ENCODE measurements at regions not wholly inside any gene's neighbourhood (a gene's known extent, or its start where the extent isn't known, plus 50 kb on each side); places are given as distances from the start of the nearest gene placed in this dataset.
"Not testable (repeated sequence)": the region's sequence is repeated elsewhere in the genome, so short reads cannot be mapped to it uniquely, and the experiment has no call there.

DNA sequence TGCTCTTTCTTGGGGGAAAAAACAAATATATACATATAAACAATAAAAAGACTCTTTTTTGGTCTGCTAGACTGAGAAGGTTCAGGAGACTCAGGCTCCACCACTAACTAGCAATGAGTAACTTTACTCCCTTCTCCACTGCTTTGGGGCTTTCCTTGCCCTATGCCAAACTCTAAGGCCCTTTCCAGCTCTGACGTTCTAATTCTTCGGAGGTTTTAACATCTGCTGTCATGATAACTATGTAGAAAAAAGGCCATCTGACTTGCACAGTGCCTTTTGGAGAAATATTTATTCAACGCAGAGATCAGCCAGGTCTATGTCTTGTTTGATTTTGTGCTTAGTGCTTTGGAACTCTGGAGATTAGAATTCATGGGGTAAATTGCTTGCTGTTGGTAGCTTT is 156.2 kb downstream of the TMCO5A start:
- Histone ChIP-seq H3K9ac (ENCODE audit: low read length) (no peak overlapping the region), H3K36me3 (ENCODE audit: control insufficient read depth, insufficient read depth, low read length) (no peaks in the 10 kb centered on the region), H3K4me1 (ENCODE audit: control insufficient read depth, insufficient read depth, low read length) (no peaks in the 10 kb centered on the region), H3K4me3 (ENCODE audit: low read depth, low read length) (no peak overlapping the region), H3K9me3 (ENCODE audit: control insufficient read depth, insufficient read depth, low read depth, low read length) (no peaks in the 10 kb centered on the region), H3K27me3 (ENCODE audit: control insufficient read depth, insufficient read depth, low read length) (no peaks in the 10 kb centered on the region), H3K27ac (ENCODE audit: low read depth, low read length) (no peak overlapping the region)

GRCh38 chr15:38091078-38091645 is 156.7 kb downstream of the TMCO5A start:
- Histone ChIP-seq H3K27ac (ENCODE audit: low read depth, low read length) (no peak overlapping the region), H3K4me1 (ENCODE audit: control insufficient read depth, insufficient read depth, low read length) (no peaks in the 10 kb centered on the region), H3K36me3 (ENCODE audit: control insufficient read depth, insufficient read depth, low read length) (no peaks in the 10 kb centered on the region), H3K4me3 (ENCODE audit: low read depth, low read length) (no peak overlapping the region), H3K27me3 (ENCODE audit: control insufficient read depth, insufficient read depth, low read length) (no peaks in the 10 kb centered on the region), H3K9me3 (ENCODE audit: control insufficient read depth, insufficient read depth, low read depth, low read length) (no peaks in the 10 kb centered on the region), H3K9ac (ENCODE audit: low read length) (no peak overlapping the region)

DNA sequence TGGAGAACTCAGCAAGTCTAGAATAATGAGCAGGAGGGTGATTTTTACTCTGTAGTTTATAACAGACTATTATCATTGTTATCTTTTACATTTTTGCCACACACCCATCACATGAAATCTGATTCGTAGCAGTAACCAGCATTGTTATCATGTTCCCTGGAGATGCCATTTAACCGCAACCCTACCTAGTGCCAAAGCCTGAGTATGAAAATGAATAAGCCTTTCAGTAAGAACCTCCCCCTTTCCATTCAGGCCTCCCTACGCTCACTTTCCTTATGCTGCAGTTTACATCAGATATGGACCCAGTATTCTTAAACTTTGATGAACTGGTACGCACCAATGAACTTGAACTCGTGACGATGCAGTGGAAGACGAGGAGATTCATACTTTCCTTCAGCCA is 158.7 kb upstream of the SPRED1 start:
- Histone ChIP-seq H3K4me3 (ENCODE audit: low read depth, low read length) (no peak overlapping the region), H3K36me3 (ENCODE audit: control insufficient read depth, insufficient read depth, low read length) (no peaks in the 10 kb centered on the region), H3K9ac (ENCODE audit: low read length) (no peak overlapping the region), H3K27ac (ENCODE audit: low read depth, low read length) (no peak overlapping the region), H3K27me3 (ENCODE audit: control insufficient read depth, insufficient read depth, low read length) (no peaks in the 10 kb centered on the region), H3K4me1 (ENCODE audit: control insufficient read depth, insufficient read depth, low read length) (no peaks in the 10 kb centered on the region), H3K9me3 (ENCODE audit: control insufficient read depth, insufficient read depth, low read depth, low read length) (no peaks in the 10 kb centered on the region)

DNA sequence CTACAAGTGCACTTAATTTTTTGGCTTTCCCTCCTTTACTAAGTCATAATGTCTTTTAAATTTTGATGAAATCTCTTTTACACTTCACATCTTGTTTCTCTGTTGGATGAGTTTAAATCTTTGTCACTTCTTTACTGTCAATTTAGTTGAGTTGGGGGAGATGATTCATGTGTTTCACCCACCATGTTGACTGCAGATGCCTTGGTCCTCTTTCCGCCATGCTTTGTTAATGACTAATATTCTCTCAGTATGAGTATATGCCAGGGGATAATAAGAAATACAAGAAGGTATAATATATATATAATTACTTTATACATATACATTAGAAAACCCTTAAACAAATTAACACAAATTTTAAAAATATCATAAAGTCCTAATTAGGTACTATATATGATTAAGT is 149.7 kb upstream of the SPRED1 start:
- H3K36me3 ChIP-seq (ENCODE audit: control insufficient read depth, insufficient read depth, low read length): no peaks in the 10 kb centered on the region
- no peaks in the 10 kb centered on the region for H3K9me3 ChIP-seq (ENCODE audit: control insufficient read depth, insufficient read depth, low read depth, low read length)
- H3K4me3 ChIP-seq (ENCODE audit: low read depth, low read length): no peak overlapping the region
- no peaks in the 10 kb centered on the region for H3K27me3 ChIP-seq (ENCODE audit: control insufficient read depth, insufficient read depth, low read length)
- no peak overlapping the region for H3K9ac ChIP-seq (ENCODE audit: low read length)
- H3K27ac ChIP-seq (ENCODE audit: low read depth, low read length): no peak overlapping the region
- H3K4me1 ChIP-seq (ENCODE audit: control insufficient read depth, insufficient read depth, low read length): no peaks in the 10 kb centered on the region

- Histone ChIP-seq H3K9ac (ENCODE audit: low read length) (no peak overlapping the region), H3K4me3 (ENCODE audit: low read depth, low read length) (no peak overlapping the region), H3K27me3 (ENCODE audit: control insufficient read depth, insufficient read depth, low read length) (no peaks in the 10 kb centered on the region), H3K27ac (ENCODE audit: low read depth, low read length) (no peak overlapping the region), H3K36me3 (ENCODE audit: control insufficient read depth, insufficient read depth, low read length) (no peaks in the 10 kb centered on the region), H3K9me3 (ENCODE audit: control insufficient read depth, insufficient read depth, low read depth, low read length) (no peaks in the 10 kb centered on the region), H3K4me1 (ENCODE audit: control insufficient read depth, insufficient read depth, low read length) (no peaks in the 10 kb centered on the region)
Observed at GRCh38 chr15:38103564-38103963, 149.1 kb upstream of the SPRED1 start.

DNA sequence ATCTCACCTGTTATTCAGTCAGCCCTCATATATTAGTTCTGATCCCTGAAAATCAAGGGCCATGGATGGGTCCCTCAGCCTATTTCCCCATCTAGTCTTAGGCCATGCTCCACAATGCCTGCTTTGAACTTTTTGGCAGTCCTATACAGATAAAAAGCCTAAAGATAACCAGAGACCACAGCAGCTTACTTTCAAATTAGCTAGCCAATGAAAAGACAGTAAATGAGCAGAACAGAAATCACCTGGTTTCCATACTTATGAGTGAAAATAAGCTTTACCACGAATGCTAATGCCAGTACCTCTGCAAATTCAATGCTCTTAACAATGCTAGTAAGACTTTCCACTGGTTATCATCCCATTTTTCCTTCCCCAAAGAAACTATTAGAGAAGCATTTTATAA is 141.6 kb upstream of the SPRED1 start:
- H3K9me3 ChIP-seq (ENCODE audit: control insufficient read depth, insufficient read depth, low read depth, low read length): no peaks in the 10 kb centered on the region

DNA sequence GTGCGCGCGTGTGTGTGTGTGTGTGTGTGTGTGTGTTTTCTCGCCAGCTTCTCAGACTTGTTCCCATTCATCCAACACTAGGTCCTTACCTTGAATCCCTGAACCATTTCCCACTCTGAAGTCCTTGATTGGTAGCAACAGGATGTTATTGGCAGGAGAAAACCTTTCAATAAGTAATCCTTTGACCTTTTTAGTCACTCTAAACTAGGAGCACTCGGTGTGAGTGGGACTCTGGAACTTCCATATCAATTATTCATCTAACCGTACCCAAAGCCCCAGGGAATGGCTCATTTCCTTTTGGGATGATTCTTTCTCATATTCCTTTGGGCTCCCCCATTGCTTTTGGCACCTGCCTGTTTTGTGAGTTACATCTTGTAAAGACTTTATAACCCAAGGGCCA is 140.2 kb upstream of the SPRED1 start:
- Histone ChIP-seq H3K4me3 (ENCODE audit: low read depth, low read length) (no peak overlapping the region), H3K36me3 (ENCODE audit: control insufficient read depth, insufficient read depth, low read length) (no peaks in the 10 kb centered on the region), H3K9me3 (ENCODE audit: control insufficient read depth, insufficient read depth, low read depth, low read length) (no peaks in the 10 kb centered on the region), H3K4me1 (ENCODE audit: control insufficient read depth, insufficient read depth, low read length) (peaks cover 3% of the 10 kb centered on the region; the same call in 1 of the 2 replicates), H3K27me3 (ENCODE audit: control insufficient read depth, insufficient read depth, low read length) (no peaks in the 10 kb centered on the region), H3K27ac (ENCODE audit: low read depth, low read length) (no peak overlapping the region), H3K9ac (ENCODE audit: low read length) (no peak overlapping the region)

More for the DNA sequence above, 141.6 kb upstream of the SPRED1 start:
- Histone ChIP-seq H3K27me3 (ENCODE audit: control insufficient read depth, insufficient read depth, low read length) (no peaks in the 10 kb centered on the region), H3K36me3 (ENCODE audit: control insufficient read depth, insufficient read depth, low read length) (no peaks in the 10 kb centered on the region), H3K9ac (ENCODE audit: low read length) (no peak overlapping the region), H3K4me3 (ENCODE audit: low read depth, low read length) (no peak overlapping the region), H3K27ac (ENCODE audit: low read depth, low read length) (no peak overlapping the region), H3K4me1 (ENCODE audit: control insufficient read depth, insufficient read depth, low read length) (peaks cover 3% of the 10 kb centered on the region; the same call in 1 of the 2 replicates)

- Histone ChIP-seq H3K4me3 (ENCODE audit: low read depth, low read length) (no peak overlapping the region), H3K36me3 (ENCODE audit: control insufficient read depth, insufficient read depth, low read length) (no peaks in the 10 kb centered on the region), H3K27me3 (ENCODE audit: control insufficient read depth, insufficient read depth, low read length) (no peaks in the 10 kb centered on the region), H3K27ac (ENCODE audit: low read depth, low read length) (no peak overlapping the region), H3K9ac (ENCODE audit: low read length) (no peak overlapping the region), H3K4me1 (ENCODE audit: control insufficient read depth, insufficient read depth, low read length) (peaks cover 3% of the 10 kb centered on the region; the same call in 1 of the 2 replicates), H3K9me3 (ENCODE audit: control insufficient read depth, insufficient read depth, low read depth, low read length) (no peaks in the 10 kb centered on the region)
Observed at GRCh38 chr15:38115121-38115520, 137.5 kb upstream of the SPRED1 start.

DNA sequence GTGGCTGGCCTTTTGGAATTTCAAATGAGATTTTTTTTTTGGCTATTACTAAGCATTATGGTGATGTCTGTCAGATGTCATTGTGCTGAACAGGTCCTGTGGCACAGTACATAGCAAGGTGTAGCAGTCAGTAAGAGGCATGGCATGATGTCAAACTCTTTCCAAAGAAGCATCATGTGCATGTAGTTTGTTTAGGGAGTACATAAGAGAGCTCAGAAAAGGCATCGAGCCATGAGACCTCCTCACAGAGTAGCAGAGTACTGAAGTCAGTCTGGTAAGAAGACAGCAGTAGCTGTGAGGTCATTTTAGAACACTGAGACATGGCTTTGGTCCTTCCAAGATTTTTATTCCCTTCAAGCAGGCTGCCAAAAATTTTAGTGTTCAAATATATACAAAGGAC is 134.9 kb upstream of the SPRED1 start:
- H3K4me1 ChIP-seq (ENCODE audit: control insufficient read depth, insufficient read depth, low read length): no peaks in the 10 kb centered on the region; the same call in 1 of the 2 replicates
- no peaks in the 10 kb centered on the region for H3K9me3 ChIP-seq (ENCODE audit: control insufficient read depth, insufficient read depth, low read depth, low read length)
- no peaks in the 10 kb centered on the region for H3K27me3 ChIP-seq (ENCODE audit: control insufficient read depth, insufficient read depth, low read length)
- H3K27ac ChIP-seq (ENCODE audit: low read depth, low read length): no peak overlapping the region
- H3K4me3 ChIP-seq (ENCODE audit: low read depth, low read length): no peak overlapping the region
- H3K9ac ChIP-seq (ENCODE audit: low read length): no peak overlapping the region
- no peaks in the 10 kb centered on the region for H3K36me3 ChIP-seq (ENCODE audit: control insufficient read depth, insufficient read depth, low read length)

DNA sequence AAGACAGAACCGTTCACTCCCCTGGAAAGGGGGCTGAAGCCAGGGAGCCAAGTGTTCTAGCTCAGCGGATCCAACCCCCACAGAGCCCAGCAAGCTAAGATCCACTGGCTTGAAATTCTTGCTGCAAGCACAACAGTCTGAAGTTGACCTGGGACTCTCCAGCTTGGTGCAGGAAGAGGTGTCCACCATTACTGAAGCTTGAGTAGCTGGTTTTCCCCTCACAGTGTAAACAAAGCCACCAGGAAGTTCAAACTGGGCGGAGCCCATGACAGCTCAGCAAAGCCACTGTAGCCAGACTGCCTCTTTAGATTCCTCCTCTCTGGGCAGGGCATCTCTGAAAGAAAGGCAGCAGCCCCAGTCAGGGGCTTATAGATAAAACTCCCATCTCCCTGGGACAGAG is 132.8 kb upstream of the SPRED1 start:
- H3K4me3 ChIP-seq (ENCODE audit: low read depth, low read length); H3K27ac ChIP-seq (ENCODE audit: low read depth, low read length); H3K27me3 ChIP-seq (ENCODE audit: control insufficient read depth, insufficient read depth, low read length); H3K9ac ChIP-seq (ENCODE audit: low read length); H3K36me3 ChIP-seq (ENCODE audit: control insufficient read depth, insufficient read depth, low read length); H3K9me3 ChIP-seq (ENCODE audit: control insufficient read depth, insufficient read depth, low read depth, low read length); H3K4me1 ChIP-seq (ENCODE audit: control insufficient read depth, insufficient read depth, low read length): not testable (repeated sequence)

DNA sequence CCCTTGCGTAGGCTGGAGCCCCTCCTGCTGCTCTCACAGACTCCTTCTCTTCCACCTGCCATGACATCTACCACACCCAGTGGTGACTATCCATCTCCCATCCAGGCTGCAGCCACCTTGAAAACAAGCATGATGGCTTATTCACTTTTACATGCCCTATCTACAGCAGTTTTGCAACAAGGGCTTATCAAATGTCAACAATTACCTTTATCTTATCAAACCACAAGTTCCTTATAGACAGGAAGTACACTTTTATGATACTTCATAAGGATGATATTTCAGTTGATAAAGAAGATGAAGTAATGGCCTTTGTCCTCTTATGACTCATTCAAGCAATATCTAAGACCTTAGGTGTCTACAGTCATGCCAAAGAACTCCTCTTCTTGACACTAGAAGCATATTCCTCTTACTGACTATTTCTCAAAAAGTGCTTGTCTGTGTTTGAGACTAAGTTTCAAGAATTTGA is 125.3 kb upstream of the SPRED1 start:
- Histone ChIP-seq H3K27ac (ENCODE audit: low read depth, low read length) (no peak overlapping the region), H3K9ac (ENCODE audit: low read length) (no peak overlapping the region), H3K27me3 (ENCODE audit: control insufficient read depth, insufficient read depth, low read length) (no peaks in the 10 kb centered on the region), H3K4me3 (ENCODE audit: low read depth, low read length) (no peak overlapping the region), H3K36me3 (ENCODE audit: control insufficient read depth, insufficient read depth, low read length) (no peaks in the 10 kb centered on the region), H3K4me1 (ENCODE audit: control insufficient read depth, insufficient read depth, low read length) (peaks cover 7% of the 10 kb centered on the region; the same call in 1 of the 2 replicates), H3K9me3 (ENCODE audit: control insufficient read depth, insufficient read depth, low read depth, low read length) (no peaks in the 10 kb centered on the region)

Measured in HUES6 (cell line).